PC-3 (cell line): ENCODE measurements at regions not wholly inside any gene's neighbourhood (a gene's known extent, or its start where the extent isn't known, plus 50 kb on each side); places are given as distances from the start of the nearest gene placed in this dataset.

Experiments used
- CTCF ChIP-seq: fragments of 300-600 bp; sonication (generic); conservative IDR thresholded peaks from 2 replicates; pipeline ENCODE4 v1.5.1; 2017; ENCODE audit warnings: antibody characterized with exemption, low read depth, mild to moderate bottlenecking, low read length
- EZH2 ChIP-seq: fragments of 300-600 bp; sonication (generic); IDR thresholded peaks from one replicate; pipeline ENCODE4 v1.6.1; 2017; ENCODE audit warnings: antibody characterized with exemption, mild to moderate bottlenecking, low read length; ENCODE audit not compliant: unreplicated experiment
- EZH2phosphoT487 ChIP-seq: fragments of 300-600 bp; sonication (generic); IDR thresholded peaks from 2 replicates; pipeline ENCODE4 v1.6.1; 2018; ENCODE audit warnings: mild to moderate bottlenecking, antibody characterized with exemption, low read length, borderline replicate concordance

GRCh38 chr18:57898506-57899124 is 95.5 kb upstream of the ATP8B1 start:
- TF ChIP-seq CTCF (no peak), EZH2 (no peak), EZH2phosphoT487 (no peak)
